ENCODE measurements at regions not wholly inside any gene's neighbourhood (a gene's known extent, or its start where the extent isn't known, plus 50 kb on each side); places are given as distances from the start of the nearest gene placed in this dataset.
"Not testable (repeated sequence)": the region's sequence is repeated elsewhere in the genome, so short reads cannot be mapped to it uniquely, and the experiment has no call there.

GRCh38 chr7:34487391-34488115 lies 170.5 kb upstream of the NPSR1 start:
- no peak for DNase-seq (ENCODE audit: low spot score)

GRCh38 chr7:34488766-34489165 lies 169.3 kb upstream of the NPSR1 start:
- no peak for DNase-seq (ENCODE audit: low spot score)

- DNase-seq (ENCODE audit: low spot score), result no peak
Observed at GRCh38 chr7:34491899-34492298, 166.1 kb upstream of the NPSR1 start.

GRCh38 chr7:34493752-34494151 lies 164.3 kb upstream of the NPSR1 start:
- DNase-seq (ENCODE audit: low spot score), result no peak

- no peak for DNase-seq (ENCODE audit: low spot score)
Observed at GRCh38 chr7:34497153-34497777, 160.8 kb upstream of the NPSR1 start.

- no peak for DNase-seq (ENCODE audit: low spot score)
Observed at GRCh38 chr7:34501156-34501555, 156.9 kb upstream of the NPSR1 start.

- DNase-seq (ENCODE audit: low spot score), result no peak
Observed at GRCh38 chr7:34507191-34507590, 150.8 kb upstream of the NPSR1 start.

GRCh38 chr7:34523226-34523918 lies 134.6 kb upstream of the NPSR1 start:
- no peak for DNase-seq (ENCODE audit: low spot score)

GRCh38 chr7:34530259-34530658 lies 127.8 kb upstream of the NPSR1 start:
- DNase-seq (ENCODE audit: low spot score), result no peak

- DNase-seq (ENCODE audit: low spot score), result no peak
Observed at GRCh38 chr7:34539003-34539402, 119.0 kb upstream of the NPSR1 start.

- no peak for DNase-seq (ENCODE audit: low spot score)
Observed at GRCh38 chr7:34544621-34545020, 113.4 kb upstream of the NPSR1 start.

GRCh38 chr7:34550996-34551395 lies 107.0 kb upstream of the NPSR1 start:
- DNase-seq (ENCODE audit: low spot score), result no peak

- no peak for DNase-seq (ENCODE audit: low spot score)
Observed at GRCh38 chr7:34552502-34552901, 105.5 kb upstream of the NPSR1 start.

GRCh38 chr7:34558022-34558421 lies 100.0 kb upstream of the NPSR1 start:
- DNase-seq (ENCODE audit: low spot score), result no peak

GRCh38 chr7:34564091-34564490 lies 93.9 kb upstream of the NPSR1 start:
- no peak for DNase-seq (ENCODE audit: low spot score)

- DNase-seq (ENCODE audit: low spot score), result no peak
Observed at GRCh38 chr7:34567906-34568305, 90.1 kb upstream of the NPSR1 start.

- no peak for DNase-seq (ENCODE audit: low spot score)
Observed at GRCh38 chr7:34569975-34570699, 87.9 kb upstream of the NPSR1 start.

GRCh38 chr7:34575006-34575405 lies 83.0 kb upstream of the NPSR1 start:
- DNase-seq (ENCODE audit: low spot score), result no peak

GRCh38 chr7:34577934-34578333 lies 80.1 kb upstream of the NPSR1 start:
- not testable (repeated sequence) for DNase-seq (ENCODE audit: low spot score)

GRCh38 chr7:34581698-34582097 lies 76.3 kb upstream of the NPSR1 start:
- not testable (repeated sequence) for DNase-seq (ENCODE audit: low spot score)

- DNase-seq (ENCODE audit: low spot score), result no peak
Observed at GRCh38 chr7:34584526-34584925, 73.5 kb upstream of the NPSR1 start.

- DNase-seq (ENCODE audit: low spot score), result no peak
Observed at GRCh38 chr7:34596887-34597286, 61.1 kb upstream of the NPSR1 start.

Data from hepatic stellate cell (primary cell).